NCI-H748 (cell line): ENCODE measurements at regions not wholly inside any gene's neighbourhood (a gene's known extent, or its start where the extent isn't known, plus 50 kb on each side); places are given as distances from the start of the nearest gene placed in this dataset.

Source experiments
- DNase-seq: peaks from one replicate; lab custom pipeline; 2025; ENCODE audit not compliant: unreplicated experiment; lab: John Stamatoyannopoulos, UW

GRCh38 chrX:25226151-25226550, 210.4 kb upstream of the ARX start:
- no peak for DNase-seq

- DNase-seq: no peak
These were observed 203.7 kb upstream of the ARX start for GRCh38 chrX:25219480-25219879.

- DNase-seq: no peak
These were observed 197.8 kb upstream of the ARX start for GRCh38 chrX:25213611-25214010.

- no peak for DNase-seq
These were observed 192.2 kb upstream of the ARX start for GRCh38 chrX:25207803-25208475.

GRCh38 chrX:25206778-25207177, 191.0 kb upstream of the ARX start:
- no peak for DNase-seq

- DNase-seq: no peak
These were observed 188.4 kb upstream of the ARX start for GRCh38 chrX:25204182-25204581.

GRCh38 chrX:25202827-25203226, 187.1 kb upstream of the ARX start:
- peak; percentile 1 for DNase-seq

GRCh38 chrX:25198891-25199290, 183.1 kb upstream of the ARX start:
- DNase-seq: no peak

GRCh38 chrX:25198253-25198652, 182.5 kb upstream of the ARX start:
- no peak for DNase-seq

GRCh38 chrX:25196221-25196620, 180.5 kb upstream of the ARX start:
- DNase-seq: no peak

GRCh38 chrX:25191403-25191802, 175.6 kb upstream of the ARX start:
- peak; percentile 1 for DNase-seq

- DNase-seq: no peak
These were observed 166.0 kb upstream of the ARX start for GRCh38 chrX:25181775-25182174.

- DNase-seq: no peak
These were observed 164.5 kb upstream of the ARX start for GRCh38 chrX:25180242-25180641.

GRCh38 chrX:25178555-25178954, 162.8 kb upstream of the ARX start:
- DNase-seq: no peak

- no peak for DNase-seq
These were observed 160.0 kb upstream of the ARX start for GRCh38 chrX:25175743-25176142.

- DNase-seq: no peak
These were observed 159.4 kb upstream of the ARX start for GRCh38 chrX:25175171-25175570.

GRCh38 chrX:25166546-25166945, 150.8 kb upstream of the ARX start:
- DNase-seq: no peak

GRCh38 chrX:25166145-25166544, 150.4 kb upstream of the ARX start:
- no peak for DNase-seq

GRCh38 chrX:25158635-25159034, 142.9 kb upstream of the ARX start:
- DNase-seq: no peak

GRCh38 chrX:25156832-25157231, 141.1 kb upstream of the ARX start:
- no peak for DNase-seq

GRCh38 chrX:25156323-25156722, 140.6 kb upstream of the ARX start:
- peak; percentile 78 for DNase-seq

- peak; percentile 55 for DNase-seq
These were observed 138.4 kb upstream of the ARX start for GRCh38 chrX:25154168-25154567.

GRCh38 chrX:25151749-25152148, 136.0 kb upstream of the ARX start:
- DNase-seq: no peak
